Transverse colon (tissue), 4 donors: ENCODE measurements at regions not wholly inside any gene's neighbourhood (a gene's known extent, or its start where the extent isn't known, plus 50 kb on each side); places are given as distances from the start of the nearest gene placed in this dataset.
"Not testable (repeated sequence)": the region's sequence is repeated elsewhere in the genome, so short reads cannot be mapped to it uniquely, and the experiment has no call there.

Experiments
- DNase-seq: peaks from one replicate; pipeline ENCODE4 v3.0.0-alpha.2; 2019
- H3K27ac ChIP-seq, 4 donors: fragments of 200-600 bp; sonication (generic); 2 replicates each; pipeline ENCODE4 v1.5.1; 2016 to 2018; ENCODE audit warnings: inconsistent platforms in 4 of 4
- H3K27me3 ChIP-seq: fragments of 200-600 bp; sonication (generic); 2 replicates; pipeline ENCODE4 v1.5.1; 2017; ENCODE audit warnings: inconsistent platforms
- H3K36me3 ChIP-seq, 4 donors: fragments of 200-600 bp; sonication (generic); 2 replicates each; pipeline ENCODE4 v1.5.1; 2017 to 2019; ENCODE audit warnings: inconsistent platforms in 4 of 4
- H3K4me1 ChIP-seq, 4 donors: fragments of 200-600 bp; sonication (generic); 2 replicates each; pipeline ENCODE4 v1.5.1; 2017 to 2020; ENCODE audit warnings: inconsistent platforms in 4 of 4
- H3K4me3 ChIP-seq, 4 donors: fragments of 200-600 bp; sonication (generic); 1 replicate in 1 of 4; 2 replicates in 3 of 4; pipeline versions ENCODE4 v1.5.1 to v1.6.1; 2017 to 2019; ENCODE audit warnings: inconsistent platforms in 4 of 4
- H3K9me3 ChIP-seq, 2 donors: fragments of 200-600 bp; sonication (generic); 2 replicates each; pipeline ENCODE4 v1.5.1; 2017 to 2019; ENCODE audit warnings: inconsistent platforms in 2 of 2
- EP300 ChIP-seq: sonication (generic); formaldehyde crosslinking; IDR thresholded peaks from one replicate; pipeline ENCODE4 v1.6.1; 2017; ENCODE audit warnings: antibody characterized with exemption, low read depth
- POLR2A ChIP-seq: fragments of 450-650 bp; IDR thresholded peaks from one replicate; pipeline ENCODE4 v1.6.1; 2016; ENCODE audit warnings: antibody characterized with exemption, mild to moderate bottlenecking, moderate library complexity
- POLR2AphosphoS5 ChIP-seq, 3 donors: sonication (generic); formaldehyde crosslinking; IDR thresholded peaks; one replicate each; pipeline ENCODE4 v1.6.1; 2016; ENCODE audit warnings: antibody characterized with exemption in 3 of 3
- WGBS, 2 donors: methylation state at CpG; one replicate each; pipeline ENCODE4 v1.1.5; 2018; ENCODE audit warnings: low coverage in 1 of 2; 5-methylcytosine and 5-hydroxymethylcytosine counted together
- in situ Hi-C, 4 donors: fragments of 200-750 bp; cut with MboI; loops; one replicate each; pipeline versions ENCODE4 v1.15.0 to v1.15.1; 2017; ENCODE audit warnings: low sequenced_read_pairs in 3 of 4, low pct_ligation_motif_present in 1 of 4, low pct_unique_long_range_greater_than_20kb in 1 of 4
- intact Hi-C: fragments of 100-400 bp; cut with DNase I; formaldehyde crosslinking; loops from one replicate; pipeline ENCODE4 v1.15.1; 2023; ENCODE audit warnings: low total_unique reads
- TF ChIP-seq, protein P1 (sequence below), 5 experiments: fragments of 200-600 bp in 3 of 5; fragments of 450-650 bp in 2 of 5; sonication (generic) in 3 of 5; IDR thresholded peaks; 1 replicate in 2 of 5; 2 replicates in 3 of 5; pipeline ENCODE4 v1.5.1; 2016 to 2017; ENCODE audit warnings: antibody characterized with exemption in 5 of 5, inconsistent platforms in 3 of 5, mild to moderate bottlenecking in 2 of 5, moderate library complexity in 1 of 5

DNA sequence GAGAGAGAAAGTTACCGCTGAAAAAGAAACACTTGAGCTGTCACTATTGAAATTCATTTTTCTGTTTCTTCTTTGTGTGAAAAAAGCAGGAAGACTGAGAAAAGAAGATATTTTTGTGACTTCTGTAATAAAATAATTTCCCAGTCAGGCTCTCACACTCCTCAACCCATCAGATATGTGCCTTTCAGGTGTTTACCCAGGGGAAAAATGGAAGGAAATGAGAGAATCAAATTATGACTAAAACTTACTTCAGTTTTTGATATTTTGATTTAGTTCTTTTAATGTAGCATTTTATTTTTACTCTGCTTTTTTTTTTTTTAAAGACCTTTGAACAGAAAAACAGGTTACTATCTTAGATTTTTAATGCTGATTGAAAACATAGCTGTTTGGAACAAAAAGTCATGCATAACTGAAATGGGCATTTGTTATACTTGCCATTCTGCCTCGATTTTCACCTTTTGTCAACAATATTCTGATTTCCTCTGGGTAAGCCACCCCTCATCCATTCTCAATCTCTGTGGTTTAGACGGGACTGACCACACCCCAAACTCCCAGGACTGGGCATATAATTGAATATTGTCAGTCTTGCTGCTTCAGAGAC lies 133.2 kb upstream of the KRR1 start:
- WGBS, 2 donors = 66 to 75% methylated on average over 3 of the region's 3 CpGs
- H3K9me3 ChIP-seq = no peaks in the 10 kb centered on the region
- intact Hi-C loops (no loop called here), in situ Hi-C loops (no loop called here)
- TF ChIP-seq EP300 = no peak
- no peak for TF ChIP-seq POLR2A
- TF ChIP-seq, protein P1, sequence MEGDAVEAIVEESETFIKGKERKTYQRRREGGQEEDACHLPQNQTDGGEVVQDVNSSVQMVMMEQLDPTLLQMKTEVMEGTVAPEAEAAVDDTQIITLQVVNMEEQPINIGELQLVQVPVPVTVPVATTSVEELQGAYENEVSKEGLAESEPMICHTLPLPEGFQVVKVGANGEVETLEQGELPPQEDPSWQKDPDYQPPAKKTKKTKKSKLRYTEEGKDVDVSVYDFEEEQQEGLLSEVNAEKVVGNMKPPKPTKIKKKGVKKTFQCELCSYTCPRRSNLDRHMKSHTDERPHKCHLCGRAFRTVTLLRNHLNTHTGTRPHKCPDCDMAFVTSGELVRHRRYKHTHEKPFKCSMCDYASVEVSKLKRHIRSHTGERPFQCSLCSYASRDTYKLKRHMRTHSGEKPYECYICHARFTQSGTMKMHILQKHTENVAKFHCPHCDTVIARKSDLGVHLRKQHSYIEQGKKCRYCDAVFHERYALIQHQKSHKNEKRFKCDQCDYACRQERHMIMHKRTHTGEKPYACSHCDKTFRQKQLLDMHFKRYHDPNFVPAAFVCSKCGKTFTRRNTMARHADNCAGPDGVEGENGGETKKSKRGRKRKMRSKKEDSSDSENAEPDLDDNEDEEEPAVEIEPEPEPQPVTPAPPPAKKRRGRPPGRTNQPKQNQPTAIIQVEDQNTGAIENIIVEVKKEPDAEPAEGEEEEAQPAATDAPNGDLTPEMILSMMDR (IDR thresholded peaks at IDR 0.05) = no peak
- no peak for TF ChIP-seq POLR2AphosphoS5 (IDR thresholded peaks at IDR 0.05)
- no peak overlapping the region for H3K27ac ChIP-seq
- no peaks in the 10 kb centered on the region for H3K4me1 ChIP-seq
- no peak overlapping the region for H3K4me3 ChIP-seq
- no peak for DNase-seq
- H3K36me3 ChIP-seq = no peaks in the 10 kb centered on the region
- H3K27me3 ChIP-seq = no peaks in the 10 kb centered on the region

DNA sequence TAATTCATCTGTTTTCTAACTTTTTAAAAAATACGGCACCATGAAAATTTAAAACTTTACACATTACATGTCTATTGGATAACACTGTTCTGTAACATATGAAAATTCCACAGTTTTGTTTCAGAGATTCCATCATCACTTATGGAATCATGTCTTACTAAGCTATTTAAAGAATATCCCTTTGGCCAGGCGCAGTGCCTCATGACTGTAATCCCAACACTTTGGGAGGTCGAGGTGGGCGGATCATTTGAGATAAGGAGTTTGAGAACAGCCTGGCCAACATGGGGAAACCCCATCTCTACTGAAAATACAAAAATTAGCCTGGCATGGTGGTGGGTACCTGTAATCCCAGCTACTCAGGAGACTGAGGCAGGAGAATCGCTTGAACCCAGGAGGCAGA lies 131.7 kb upstream of the KRR1 start:
- in situ Hi-C loops, H3K36me3 ChIP-seq, H3K9me3 ChIP-seq, H3K4me1 ChIP-seq, H3K4me3 ChIP-seq, DNase-seq, H3K27ac ChIP-seq, intact Hi-C loops, H3K27me3 ChIP-seq: not testable (repeated sequence)
- 84 to 93% methylated on average over 4 to 5 of the region's 5 CpGs for WGBS, 2 donors

DNA sequence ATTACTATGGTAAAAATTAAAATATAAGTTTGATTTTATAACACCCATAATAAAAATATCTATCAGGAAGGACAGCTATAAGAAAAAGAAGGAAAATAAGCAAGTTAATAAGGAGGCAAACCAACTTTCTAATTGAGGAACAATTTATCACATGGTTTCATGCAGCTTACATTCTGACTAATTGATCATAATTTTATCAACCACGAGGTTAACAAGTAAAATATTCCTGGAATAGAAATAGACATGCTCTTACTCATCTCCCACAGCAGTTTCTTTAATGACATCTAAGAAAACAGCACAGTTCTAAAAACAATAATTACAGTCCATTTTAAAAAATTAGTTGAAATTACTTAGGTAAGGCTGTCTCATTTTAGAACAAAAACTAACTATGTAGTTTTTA lies 130.8 kb upstream of the KRR1 start:
- TF ChIP-seq, protein P1 (IDR thresholded peaks at IDR 0.05) = no peak
- Histone ChIP-seq H3K4me1 (no peaks in the 10 kb centered on the region), H3K9me3 (no peaks in the 10 kb centered on the region), H3K27ac (no peak overlapping the region), H3K4me3 (no peak overlapping the region), H3K36me3 (no peaks in the 10 kb centered on the region), H3K27me3 (no peaks in the 10 kb centered on the region)
- WGBS, 2 donors = 53 to 56% methylated on average over 1 of the region's 1 CpG
- in situ Hi-C loops (no loop called here), intact Hi-C loops (no loop called here)
- no peak for DNase-seq

DNA sequence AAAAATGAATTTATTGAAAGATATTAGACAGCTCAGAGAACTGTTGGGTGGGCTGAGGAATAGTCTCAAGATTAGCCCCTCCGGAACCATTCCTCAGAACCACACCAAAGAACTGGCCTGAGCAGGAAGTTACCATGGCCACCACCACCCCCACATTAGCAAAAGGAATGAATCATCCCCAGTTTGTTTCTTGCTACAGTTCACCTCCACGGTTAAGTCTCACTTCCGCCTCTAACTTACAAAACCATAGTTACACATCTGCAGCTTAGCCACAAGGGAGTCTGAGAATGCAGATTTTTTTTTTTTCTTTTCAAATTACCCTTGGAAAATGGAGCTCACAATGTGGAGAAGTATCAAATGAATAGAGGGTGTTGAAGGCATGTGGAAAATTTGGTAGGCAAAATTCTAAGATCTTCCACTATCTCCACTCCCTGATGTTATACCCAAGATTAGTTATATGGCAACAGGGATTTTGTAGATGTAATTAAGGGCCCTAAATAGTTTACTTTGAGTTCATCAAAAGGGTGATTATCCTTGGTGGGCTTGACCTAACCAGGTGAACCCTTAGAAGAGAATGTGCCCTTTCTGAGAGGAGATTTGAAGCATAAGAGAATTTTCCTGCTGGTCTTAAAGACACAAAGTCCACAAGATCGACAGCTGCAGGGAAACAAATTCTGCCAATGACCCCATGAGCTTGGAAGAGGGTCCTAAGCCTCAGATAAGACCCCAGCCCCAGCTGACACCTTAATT lies 129.8 kb upstream of the KRR1 start:
- TF ChIP-seq, protein P1 (IDR thresholded peaks at IDR 0.05) = no peak
- TF ChIP-seq POLR2A (no peak), EP300 (no peak)
- no peak overlapping the region for H3K4me3 ChIP-seq
- intact Hi-C loops = no loop called here
- H3K36me3 ChIP-seq = no peaks in the 10 kb centered on the region
- in situ Hi-C loops = no loop called here
- no peaks in the 10 kb centered on the region for H3K9me3 ChIP-seq
- H3K27ac ChIP-seq = no peak overlapping the region
- 68 to 81% methylated on average over 3 to 4 of the region's 4 CpGs for WGBS, 2 donors
- peak; percentile 8 for DNase-seq
- no peaks in the 10 kb centered on the region for H3K27me3 ChIP-seq
- H3K4me1 ChIP-seq = no peaks in the 10 kb centered on the region

DNA sequence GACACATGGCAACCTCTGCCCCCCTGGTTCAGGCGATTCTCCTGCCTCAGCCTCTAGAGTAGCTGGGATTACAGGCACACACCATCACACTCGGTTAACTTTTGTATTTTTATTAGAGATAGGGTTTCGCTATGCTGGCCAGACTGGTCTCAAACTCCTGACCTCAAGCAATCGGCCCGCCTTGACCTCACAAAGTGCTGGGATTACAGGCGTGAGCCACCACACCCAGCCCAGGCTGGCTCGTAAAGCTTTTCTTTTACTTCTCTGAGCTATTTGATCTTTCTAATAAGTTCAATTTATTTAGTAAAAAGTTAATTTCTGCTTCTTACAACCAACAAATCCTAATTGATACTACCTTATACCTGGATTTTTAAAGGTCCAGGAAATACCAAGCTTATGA lies 127.4 kb upstream of the KRR1 start:
- in situ Hi-C loops (no loop called here), intact Hi-C loops (no loop called here)
- Histone ChIP-seq H3K27me3 (no peaks in the 10 kb centered on the region), H3K9me3 (no peaks in the 10 kb centered on the region), H3K36me3 (no peaks in the 10 kb centered on the region), H3K4me3 (no peak overlapping the region), H3K4me1 (no peaks in the 10 kb centered on the region), H3K27ac (no peak overlapping the region)
- TF ChIP-seq, protein P1 (IDR thresholded peaks at IDR 0.05) = no peak
- TF ChIP-seq EP300 = no peak
- TF ChIP-seq POLR2AphosphoS5 (IDR thresholded peaks at IDR 0.05) = no peak
- TF ChIP-seq POLR2A = no peak
- 89% methylated on average over 5 to 7 of the region's 7 CpGs for WGBS, 2 donors
- DNase-seq = no peak
